AG10803 (cell line): ENCODE measurements at regions not wholly inside any gene's neighbourhood (a gene's known extent, or its start where the extent isn't known, plus 50 kb on each side); places are given as distances from the start of the nearest gene placed in this dataset.
"Not testable (repeated sequence)": the region's sequence is repeated elsewhere in the genome, so short reads cannot be mapped to it uniquely, and the experiment has no call there.

Source experiments
- DNase-seq: peaks from one replicate; pipeline ENCODE4 v3.0.0; 2010; ENCODE audit warnings: low read depth
- H3K4me3 ChIP-seq: 2 replicates; pipeline ENCODE4 v1.5.1; 2011; ENCODE audit warnings: mild to moderate bottlenecking, low read length, control low read depth
- CTCF ChIP-seq: conservative IDR thresholded peaks from 2 replicates; pipeline ENCODE4 v1.5.1; 2011; ENCODE audit warnings: mild to moderate bottlenecking, low read length, control low read depth, inconsistent platforms

DNA sequence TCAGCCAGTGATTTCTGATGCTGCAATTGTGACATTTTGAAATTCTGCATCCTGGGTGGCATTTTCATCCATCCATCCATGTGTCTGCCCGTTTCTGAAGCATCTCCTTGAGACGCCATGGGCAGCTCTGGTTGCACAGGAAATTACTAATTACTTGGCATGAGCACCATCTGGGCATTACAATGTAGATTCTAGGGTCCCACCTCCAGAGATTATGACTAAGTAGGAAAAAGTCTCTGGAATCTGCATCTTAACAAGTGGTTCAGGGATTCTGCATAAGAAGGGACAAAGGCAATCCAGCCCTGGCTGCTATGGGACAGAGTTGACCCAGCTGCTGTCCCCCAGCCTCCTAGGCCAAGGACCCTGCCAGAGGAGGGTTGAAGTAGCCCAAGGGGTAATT lies 65.3 kb downstream of the CUZD1 start:
- no peak for TF ChIP-seq CTCF
- peak; percentile 23 for DNase-seq
- no peak overlapping the region for H3K4me3 ChIP-seq

DNA sequence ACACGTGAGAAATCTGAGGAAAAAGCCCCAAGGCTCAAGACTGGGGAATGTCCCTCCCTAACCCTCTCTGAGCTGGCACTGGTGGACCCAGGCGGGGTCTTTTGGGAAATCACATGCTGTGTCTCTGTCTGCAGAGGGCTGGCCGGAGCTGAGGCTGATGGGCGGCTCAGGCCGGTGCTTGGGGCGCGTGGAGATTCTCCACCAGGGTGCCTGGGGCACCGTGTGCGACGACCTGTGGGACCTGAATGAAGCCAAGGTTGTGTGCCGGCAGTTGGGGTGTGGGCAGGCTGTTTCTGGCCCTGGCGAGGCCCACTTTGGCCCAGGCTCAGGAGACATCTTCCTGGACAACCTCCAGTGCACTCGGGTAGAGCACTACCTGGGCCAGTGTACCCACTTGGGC lies 65.7 kb downstream of the CUZD1 start:
- DNase-seq: no peak
- no peak for TF ChIP-seq CTCF
- H3K4me3 ChIP-seq: no peak overlapping the region

DNA sequence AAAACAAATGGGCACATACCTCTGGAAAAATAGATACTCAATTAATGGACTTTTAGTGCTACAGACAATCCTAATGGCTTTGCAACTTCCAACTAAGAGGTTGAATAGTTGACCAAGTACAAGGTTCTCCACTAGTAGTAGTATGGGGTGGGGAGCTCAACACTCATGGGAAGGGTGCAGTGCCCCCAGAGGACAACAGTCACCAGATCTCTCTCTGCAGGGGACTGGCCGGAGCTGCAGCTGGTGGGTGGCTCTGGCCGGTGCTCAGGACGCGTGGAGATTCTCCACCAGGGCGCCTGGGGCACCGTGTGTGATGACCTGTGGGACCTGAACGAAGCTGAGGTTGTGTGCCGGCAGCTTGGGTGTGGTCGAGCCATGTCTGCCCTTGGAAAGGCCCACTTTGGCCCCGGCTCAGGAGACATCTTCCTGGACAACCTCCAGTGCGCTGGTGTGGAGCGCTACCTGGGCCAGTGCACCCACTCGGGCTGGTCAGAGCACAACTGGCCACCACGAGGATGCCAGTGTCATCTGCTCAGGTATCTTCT lies 68.1 kb downstream of the CUZD1 start:
- H3K4me3 ChIP-seq: no peak overlapping the region
- DNase-seq: no peak
- TF ChIP-seq CTCF: no peak

GRCh38 chr10:122774231-122774630 lies 71.4 kb downstream of the CUZD1 start:
- TF ChIP-seq CTCF: no peak
- no peak for DNase-seq
- no peak overlapping the region for H3K4me3 ChIP-seq

- not testable (repeated sequence) for DNase-seq, H3K4me3 ChIP-seq
These were observed 71.8 kb upstream of the C10orf120 start for GRCh38 chr10:122771404-122771803.

GRCh38 chr10:122768389-122768745 lies 68.7 kb upstream of the C10orf120 start:
- H3K4me3 ChIP-seq: no peak overlapping the region
- no peak for TF ChIP-seq CTCF
- DNase-seq: no peak

DNA sequence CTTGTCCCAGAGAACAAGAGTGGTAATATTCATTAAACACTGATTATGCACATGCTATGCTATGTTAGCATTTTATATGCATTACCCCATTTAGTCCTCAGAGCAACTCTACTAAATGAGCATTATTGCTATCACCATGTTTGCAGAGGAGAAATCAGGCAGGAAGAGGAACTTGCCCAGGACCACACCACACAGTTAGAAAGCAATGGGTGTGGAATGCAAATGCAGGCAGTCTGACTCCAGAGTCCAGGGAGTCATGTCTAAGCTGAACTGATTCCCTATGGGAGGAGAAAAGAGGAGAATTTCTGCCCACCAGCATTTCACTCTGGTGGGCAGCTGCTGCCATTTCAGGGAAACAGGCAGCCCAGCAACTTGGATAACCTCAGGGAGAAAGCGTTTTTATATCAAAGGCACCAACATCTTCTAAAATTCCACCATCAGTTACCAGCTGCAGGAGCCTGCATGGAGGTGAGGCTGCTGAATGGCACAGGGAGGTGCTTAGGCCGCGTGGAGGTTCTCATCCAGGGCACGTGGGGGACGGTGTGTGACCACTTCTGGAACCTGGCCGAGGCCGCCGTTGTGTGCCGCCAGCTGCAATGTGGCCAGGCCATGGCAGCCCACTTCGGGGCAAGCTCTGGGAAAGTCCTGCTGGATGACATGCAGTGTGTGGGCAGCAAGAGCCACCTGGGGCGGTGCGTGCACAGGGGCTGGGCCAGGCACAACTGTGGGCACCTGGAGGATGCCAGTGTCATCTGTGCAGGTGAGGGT lies 68.2 kb upstream of the C10orf120 start:
- no peak for DNase-seq
- TF ChIP-seq CTCF: no peak

More for the DNA sequence above, 68.2 kb upstream of the C10orf120 start:
- no peak overlapping the region for H3K4me3 ChIP-seq
